A549 (cell line): ENCODE measurements at regions not wholly inside any gene's neighbourhood (a gene's known extent, or its start where the extent isn't known, plus 50 kb on each side); places are given as distances from the start of the nearest gene placed in this dataset.

Source experiments
- ATAC-seq, 2 experiments: fragments of 200-7000 bp in 1 of 2; fragments of >200 bp in 1 of 2; cut with Nextera tagmentation in 1 of 2; cut with Tn5 transposase in 1 of 2; 3 replicates each; pipeline versions ENCODE4 v1.8.0 to v1.9.1; 2018 to 2020; ENCODE audit warnings: mild to moderate bottlenecking in 1 of 2, moderate library complexity in 1 of 2
- CTCF ChIA-PET: fragments of 300-600 bp; sonication (Branson Sonifier 250); formaldehyde crosslinking; extraction: SDS; loops from one replicate; lab custom pipeline; 2021; ENCODE audit warnings: antibody characterized with exemption, inconsistent platforms; lab: Yijun Ruan, JAX
- POLR2A ChIA-PET: fragments of 350-600 bp; formaldehyde crosslinking; extraction: SDS; loops from one replicate; lab custom pipeline; 2021; ENCODE audit warnings: antibody characterized with exemption, inconsistent platforms; lab: Yijun Ruan, JAX
- DNase-seq, 2 experiments: peaks; one replicate each; pipeline versions ENCODE4 v3.0.0 to v3.0.0-alpha.2; 2011 to 2016; ENCODE audit warnings: low read depth in 1 of 2, low spot score in 1 of 2
- FAIRE-seq: peaks from 2 replicates; lab custom pipeline; 2011; peaks lifted over from hg19 to GRCh38; lab: Jason Lieb, UNC
- H3K27ac ChIP-seq, 2 experiments: fragments of >200 bp; sonication (Bioruptor Twin); formaldehyde crosslinking; 3 replicates each; pipeline ENCODE4 v1.5.1; 2016 to 2017
- H3K4me1 ChIP-seq: fragments of >200 bp; sonication (Bioruptor Twin); formaldehyde crosslinking; 3 replicates; pipeline ENCODE4 v1.6.1; 2016
- H3K4me2 ChIP-seq: fragments of >200 bp; sonication (Bioruptor Twin); formaldehyde crosslinking; 3 replicates; pipeline ENCODE4 v1.6.1; 2016
- H3K4me3 ChIP-seq: fragments of >200 bp; sonication (Bioruptor Twin); formaldehyde crosslinking; 3 replicates; pipeline ENCODE4 v1.5.1; 2016
- H3K9me3 ChIP-seq: fragments of >200 bp; sonication (Bioruptor Twin); formaldehyde crosslinking; 3 replicates; pipeline ENCODE4 v1.6.1; 2016
- BCL3 ChIP-seq: fragments of >200 bp; sonication (Bioruptor Twin); formaldehyde crosslinking; IDR thresholded peaks from 3 replicates; pipeline ENCODE4 v1.6.1; 2016
- BHLHE40 ChIP-seq: IDR thresholded peaks from 2 replicates; pipeline ENCODE4 v1.6.1; 2012; ENCODE audit warnings: low read depth, low read length, inconsistent platforms
- CEBPB ChIP-seq, 2 experiments: fragments of >200 bp in 1 of 2; sonication (Bioruptor Twin) in 1 of 2; formaldehyde crosslinking in 1 of 2; IDR thresholded peaks; 2 replicates each; pipeline ENCODE4 v1.6.1; 2012 to 2016
- CHD4 ChIP-seq: fragments of 200-600 bp; sonication (generic); IDR thresholded peaks from 2 replicates; pipeline ENCODE4 v1.6.1; 2016; ENCODE audit warnings: antibody characterized with exemption, mild to moderate bottlenecking, borderline replicate concordance
- CTCF ChIP-seq: fragments of >200 bp; sonication (Bioruptor Twin); formaldehyde crosslinking; IDR thresholded peaks from 3 replicates; pipeline ENCODE4 v1.5.1; 2016
- EP300 ChIP-seq, 2 experiments: fragments of >200 bp; sonication (Bioruptor Twin); formaldehyde crosslinking; IDR thresholded peaks; 2 replicates in 1 of 2; 3 replicates in 1 of 2; pipeline ENCODE4 v1.6.1; 2016 to 2017
- FOSL2 ChIP-seq, 2 experiments: fragments of 450-650 bp in 1 of 2; fragments of >200 bp in 1 of 2; sonication (Bioruptor Twin) in 1 of 2; formaldehyde crosslinking; IDR thresholded peaks; 2 replicates each; pipeline versions ENCODE4 v1.5.0 to v1.6.1; 2016 to 2020; ENCODE audit warnings: mild to moderate bottlenecking in 1 of 2, moderate library complexity in 1 of 2
- FOXS1 ChIP-seq: fragments of 250-450 bp; sonication (Bioruptor Pico); IDR thresholded peaks from 2 replicates; pipeline ENCODE4 v1.5.0; 2020; ENCODE audit warnings: mild to moderate bottlenecking, moderate library complexity
- HDAC2 ChIP-seq: fragments of 200-600 bp; sonication (generic); IDR thresholded peaks from 2 replicates; pipeline ENCODE4 v1.6.1; 2016
- HMGXB4 ChIP-seq: fragments of 250-450 bp; sonication (Bioruptor Pico); IDR thresholded peaks from 2 replicates; pipeline ENCODE4 v1.5.0; 2021; ENCODE audit warnings: mild to moderate bottlenecking, moderate library complexity, borderline replicate concordance
- JUN ChIP-seq, 2 experiments: fragments of >200 bp; sonication (Bioruptor Twin); formaldehyde crosslinking; IDR thresholded peaks; 2 replicates in 1 of 2; 3 replicates in 1 of 2; pipeline ENCODE4 v1.6.1; 2016 to 2017
- JUNB ChIP-seq: fragments of >200 bp; sonication (Bioruptor Twin); formaldehyde crosslinking; IDR thresholded peaks from 2 replicates; pipeline ENCODE4 v1.6.1; 2016
- KDM1A ChIP-seq: fragments of 200-600 bp; sonication (generic); IDR thresholded peaks from 2 replicates; pipeline ENCODE4 v1.6.1; 2016; ENCODE audit warnings: low read depth, mild to moderate bottlenecking
- MAFK ChIP-seq: fragments of 450-650 bp; IDR thresholded peaks from 2 replicates; pipeline ENCODE4 v1.6.1; 2014; ENCODE audit not compliant: partially characterized antibody
- MYC ChIP-seq: IDR thresholded peaks from 2 replicates; pipeline ENCODE4 v1.6.1; 2012; ENCODE audit warnings: mild to moderate bottlenecking, inconsistent platforms, low read length, improper control_type of control experiment, borderline replicate concordance
- NPAS2 ChIP-seq: fragments of 250-450 bp; sonication (Bioruptor Pico); IDR thresholded peaks from 2 replicates; pipeline ENCODE4 v1.8.0; 2022; ENCODE audit warnings: mild to moderate bottlenecking, moderate library complexity, borderline replicate concordance
- NR3C1 ChIP-seq: fragments of >200 bp; sonication (Bioruptor Twin); formaldehyde crosslinking; IDR thresholded peaks from 3 replicates; pipeline ENCODE4 v1.6.1; 2017
- RCOR1 ChIP-seq: fragments of 150-350 bp; IDR thresholded peaks from 2 replicates; pipeline ENCODE4 v1.6.1; 2014; ENCODE audit warnings: antibody characterized with exemption, low read length, low read depth
- SMC3 ChIP-seq: fragments of >200 bp; sonication (Bioruptor Twin); formaldehyde crosslinking; IDR thresholded peaks from 3 replicates; pipeline ENCODE4 v1.6.1; 2018; ENCODE audit warnings: inconsistent platforms
- ZNF302 ChIP-seq: fragments of 250-450 bp; sonication (Bioruptor Pico); IDR thresholded peaks from 2 replicates; pipeline ENCODE4 v1.9.0; 2021; ENCODE audit warnings: inconsistent platforms, mild to moderate bottlenecking, moderate library complexity
- WGBS: methylation state at CpG from one replicate; pipeline ENCODE4 v1.1.6; 2017; ENCODE audit errors: missing lambda C conversion rate; 5-methylcytosine and 5-hydroxymethylcytosine counted together
- TF ChIP-seq, protein P1 (sequence below): fragments of 250-450 bp; sonication (Bioruptor Pico); IDR thresholded peaks from 2 replicates; pipeline ENCODE4 v1.5.0; 2020; ENCODE audit warnings: low read depth, mild to moderate bottlenecking, moderate library complexity
- TF ChIP-seq, protein P2 (sequence below): IDR thresholded peaks from 2 replicates; pipeline ENCODE4 v1.6.1; 2012
- TF ChIP-seq, protein P3 (sequence below): fragments of 200-600 bp; sonication (generic); IDR thresholded peaks from 2 replicates; pipeline ENCODE4 v1.6.1; 2016; ENCODE audit warnings: antibody characterized with exemption, mild to moderate bottlenecking, moderate library complexity

- no peak overlapping the region for H3K4me3 ChIP-seq
- WGBS, result 47% methylated on average over 2 of the region's 2 CpGs
- ATAC-seq (peak in 1 of 2 experiments; percentile 45; a peak in 1 of 6 replicates), DNase-seq (peak in 1 of 2 experiments; percentile 19), FAIRE-seq (peak; percentile 73)
- ChIA-PET CTCF (interaction anchor here (0.6 to 0.9 kb wide), 2 partner anchors 348 to 669 kb away, joined by 3 read pairs; no protein-coding TSS in a partner anchor), POLR2A (no interaction called here)
- TF ChIP-seq FOXS1, result no peak
- TF ChIP-seq ZNF302 (CRISPR knock-in tag), result no peak
- no peak for TF ChIP-seq BHLHE40
- TF ChIP-seq EP300 (IDR thresholded peaks at IDR 0.05), result peak in 1 of 2 experiments; percentile 32; a peak in 1 of 5 replicates
- no peak for TF ChIP-seq NR3C1
- peak; percentile 65 for TF ChIP-seq JUNB
- 0 out of 2 replicates have a peak, but pooled peaks have one; percentile 17 for TF ChIP-seq FOSL2 (IDR thresholded peaks at IDR 0.05)
- 0 out of 2 replicates have a peak, but pooled peaks have one; percentile 6 for TF ChIP-seq FOSL2 (CRISPR knock-in tag; IDR thresholded peaks at IDR 0.05)
- H3K4me2 ChIP-seq, result peak overlapping the region; percentile 17
- H3K27ac ChIP-seq, result peak overlapping the region in 1 of 2 experiments; percentile 53; a peak in 3 of 6 replicates
- H3K9me3 ChIP-seq, result peaks cover 6% of the 10 kb centered on the region; the same call in 1 of the 3 replicates
- peaks cover 23% of the 10 kb centered on the region for H3K4me1 ChIP-seq
These were observed 115.7 kb downstream of the MAP3K21 start for GRCh38 chr1:233443040-233443760.

DNA sequence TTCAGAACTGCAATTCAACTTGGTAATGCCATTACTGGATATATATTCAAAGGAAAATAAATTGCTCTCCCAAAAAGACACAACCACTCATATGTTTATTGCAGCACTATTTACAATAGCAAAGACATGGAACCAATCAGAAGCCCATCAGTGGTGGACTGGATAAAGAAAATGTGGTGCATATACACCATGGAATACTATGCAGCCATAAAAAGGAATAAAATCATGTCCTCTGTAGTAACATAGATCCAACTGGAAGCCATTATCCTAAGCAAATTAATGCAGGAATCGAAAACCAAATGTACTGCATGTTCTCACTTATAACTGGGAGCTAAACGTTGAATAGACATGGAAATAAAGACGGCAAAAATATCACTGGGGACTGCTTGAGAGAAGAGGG lies 117.0 kb downstream of the MAP3K21 start:
- ChIA-PET POLR2A (no interaction called here), CTCF (interaction anchor here (0.9 to 1.4 kb wide), 3 partner anchors 34 to 460 kb away, joined by 3 to 6 read pairs (median 3); partner anchors contain the start of gene SLC35F3)
- H3K4me3 ChIP-seq, result no peak overlapping the region
- H3K9me3 ChIP-seq, result peaks cover 6% of the 10 kb centered on the region; the same call in 1 of the 3 replicates
- 64% methylated on average over 3 of the region's 3 CpGs for WGBS
- H3K4me2 ChIP-seq, result no peak overlapping the region
- TF ChIP-seq CTCF, result no peak
- TF ChIP-seq SMC3, result no peak
- no peak for TF ChIP-seq CEBPB (IDR thresholded peaks at IDR 0.05)
- TF ChIP-seq RCOR1, result no peak
- no peak for TF ChIP-seq KDM1A
- no peak for TF ChIP-seq JUNB
- TF ChIP-seq EP300 (IDR thresholded peaks at IDR 0.05), result no peak
- TF ChIP-seq, protein P1, sequence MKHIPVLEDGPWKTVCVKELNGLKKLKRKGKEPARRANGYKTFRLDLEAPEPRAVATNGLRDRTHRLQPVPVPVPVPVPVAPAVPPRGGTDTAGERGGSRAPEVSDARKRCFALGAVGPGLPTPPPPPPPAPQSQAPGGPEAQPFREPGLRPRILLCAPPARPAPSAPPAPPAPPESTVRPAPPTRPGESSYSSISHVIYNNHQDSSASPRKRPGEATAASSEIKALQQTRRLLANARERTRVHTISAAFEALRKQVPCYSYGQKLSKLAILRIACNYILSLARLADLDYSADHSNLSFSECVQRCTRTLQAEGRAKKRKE (CRISPR knock-in tag), result no peak
- TF ChIP-seq HDAC2, result no peak
- no peak for TF ChIP-seq BCL3
- TF ChIP-seq, protein P2, sequence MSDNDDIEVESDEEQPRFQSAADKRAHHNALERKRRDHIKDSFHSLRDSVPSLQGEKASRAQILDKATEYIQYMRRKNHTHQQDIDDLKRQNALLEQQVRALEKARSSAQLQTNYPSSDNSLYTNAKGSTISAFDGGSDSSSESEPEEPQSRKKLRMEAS, result no peak
- TF ChIP-seq MYC, result no peak
- TF ChIP-seq NPAS2 (CRISPR knock-in tag), result no peak
- TF ChIP-seq HMGXB4 (CRISPR knock-in tag), result no peak
- no peak for TF ChIP-seq MAFK
- TF ChIP-seq ZNF302 (CRISPR knock-in tag), result no peak
- TF ChIP-seq CHD4, result no peak
- no peak for TF ChIP-seq JUN (IDR thresholded peaks at IDR 0.05)
- no peak for TF ChIP-seq FOXS1
- TF ChIP-seq, protein P3, sequence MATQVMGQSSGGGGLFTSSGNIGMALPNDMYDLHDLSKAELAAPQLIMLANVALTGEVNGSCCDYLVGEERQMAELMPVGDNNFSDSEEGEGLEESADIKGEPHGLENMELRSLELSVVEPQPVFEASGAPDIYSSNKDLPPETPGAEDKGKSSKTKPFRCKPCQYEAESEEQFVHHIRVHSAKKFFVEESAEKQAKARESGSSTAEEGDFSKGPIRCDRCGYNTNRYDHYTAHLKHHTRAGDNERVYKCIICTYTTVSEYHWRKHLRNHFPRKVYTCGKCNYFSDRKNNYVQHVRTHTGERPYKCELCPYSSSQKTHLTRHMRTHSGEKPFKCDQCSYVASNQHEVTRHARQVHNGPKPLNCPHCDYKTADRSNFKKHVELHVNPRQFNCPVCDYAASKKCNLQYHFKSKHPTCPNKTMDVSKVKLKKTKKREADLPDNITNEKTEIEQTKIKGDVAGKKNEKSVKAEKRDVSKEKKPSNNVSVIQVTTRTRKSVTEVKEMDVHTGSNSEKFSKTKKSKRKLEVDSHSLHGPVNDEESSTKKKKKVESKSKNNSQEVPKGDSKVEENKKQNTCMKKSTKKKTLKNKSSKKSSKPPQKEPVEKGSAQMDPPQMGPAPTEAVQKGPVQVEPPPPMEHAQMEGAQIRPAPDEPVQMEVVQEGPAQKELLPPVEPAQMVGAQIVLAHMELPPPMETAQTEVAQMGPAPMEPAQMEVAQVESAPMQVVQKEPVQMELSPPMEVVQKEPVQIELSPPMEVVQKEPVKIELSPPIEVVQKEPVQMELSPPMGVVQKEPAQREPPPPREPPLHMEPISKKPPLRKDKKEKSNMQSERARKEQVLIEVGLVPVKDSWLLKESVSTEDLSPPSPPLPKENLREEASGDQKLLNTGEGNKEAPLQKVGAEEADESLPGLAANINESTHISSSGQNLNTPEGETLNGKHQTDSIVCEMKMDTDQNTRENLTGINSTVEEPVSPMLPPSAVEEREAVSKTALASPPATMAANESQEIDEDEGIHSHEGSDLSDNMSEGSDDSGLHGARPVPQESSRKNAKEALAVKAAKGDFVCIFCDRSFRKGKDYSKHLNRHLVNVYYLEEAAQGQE, result no peak
- FAIRE-seq (no peak), ATAC-seq (no peak), DNase-seq (no peak)
- no peak overlapping the region for H3K27ac ChIP-seq
- H3K4me1 ChIP-seq, result peaks cover 23% of the 10 kb centered on the region
